Activated CD8-positive, alpha-beta memory T cell treated with anti-CD3 and anti-CD28 coated beads, Interleukin-2, amount 50 U/mL, for 4 hours (primary cell): ENCODE measurements at regions not wholly inside any gene's neighbourhood (a gene's known extent, or its start where the extent isn't known, plus 50 kb on each side); places are given as distances from the start of the nearest gene placed in this dataset.
"Not testable (repeated sequence)": the region's sequence is repeated elsewhere in the genome, so short reads cannot be mapped to it uniquely, and the experiment has no call there.

Experiments used
- DNase-seq: peaks from one replicate; pipeline ENCODE4 v3.0.0-alpha.2; 2020

- no peak for DNase-seq
These were observed 56.8 kb upstream of the ZNF469 start for GRCh38 chr16:88325976-88326375.

- DNase-seq: no peak
These were observed 55.9 kb upstream of the ZNF469 start for GRCh38 chr16:88326611-88327485.

GRCh38 chr16:88327561-88328312 is 55.0 kb upstream of the ZNF469 start:
- DNase-seq: no peak

GRCh38 chr16:88328313-88328980 is 54.3 kb upstream of the ZNF469 start:
- DNase-seq: no peak

- DNase-seq: no peak
These were observed 52.7 kb upstream of the ZNF469 start for GRCh38 chr16:88329726-88330700.

- no peak for DNase-seq
These were observed 51.5 kb upstream of the ZNF469 start for GRCh38 chr16:88330971-88331890.

- no peak for DNase-seq
These were observed 50.5 kb upstream of the ZNF469 start for GRCh38 chr16:88331989-88332920.

GRCh38 chr16:88332921-88333825 is 49.6 kb upstream of the ZNF469 start:
- not testable (repeated sequence) for DNase-seq
